GM12873 (cell line): ENCODE measurements at regions not wholly inside any gene's neighbourhood (a gene's known extent, or its start where the extent isn't known, plus 50 kb on each side); places are given as distances from the start of the nearest gene placed in this dataset.

Source experiments
- TF ChIP-seq, protein P1 (sequence below): IDR thresholded peaks from 2 replicates; pipeline ENCODE4 v1.5.1; 2012; ENCODE audit warnings: low read depth, mild to moderate bottlenecking, moderate library complexity, low read length, control low read depth; ENCODE audit not compliant: insufficient read depth; ENCODE audit errors: missing control alignments

DNA sequence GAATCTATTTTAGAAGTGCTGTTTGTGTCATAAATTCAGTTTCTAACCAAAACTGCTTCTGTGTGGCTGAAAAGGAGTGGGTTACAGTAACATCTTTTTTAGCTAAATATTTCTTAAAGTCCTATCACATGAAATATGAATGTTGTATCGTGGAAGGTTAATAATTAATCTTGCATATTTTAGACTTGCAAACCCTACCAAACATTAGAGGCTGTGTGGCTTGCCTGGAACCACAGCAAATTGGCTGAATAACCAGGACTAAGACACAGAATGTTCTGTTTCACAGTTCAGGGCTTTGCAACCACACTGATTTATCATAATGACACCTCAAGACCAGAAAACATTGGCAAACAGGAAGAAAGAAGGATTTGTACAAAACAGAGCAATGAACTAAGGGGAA is 208.9 kb upstream of the CNTNAP5 start:
- TF ChIP-seq, protein P1, sequence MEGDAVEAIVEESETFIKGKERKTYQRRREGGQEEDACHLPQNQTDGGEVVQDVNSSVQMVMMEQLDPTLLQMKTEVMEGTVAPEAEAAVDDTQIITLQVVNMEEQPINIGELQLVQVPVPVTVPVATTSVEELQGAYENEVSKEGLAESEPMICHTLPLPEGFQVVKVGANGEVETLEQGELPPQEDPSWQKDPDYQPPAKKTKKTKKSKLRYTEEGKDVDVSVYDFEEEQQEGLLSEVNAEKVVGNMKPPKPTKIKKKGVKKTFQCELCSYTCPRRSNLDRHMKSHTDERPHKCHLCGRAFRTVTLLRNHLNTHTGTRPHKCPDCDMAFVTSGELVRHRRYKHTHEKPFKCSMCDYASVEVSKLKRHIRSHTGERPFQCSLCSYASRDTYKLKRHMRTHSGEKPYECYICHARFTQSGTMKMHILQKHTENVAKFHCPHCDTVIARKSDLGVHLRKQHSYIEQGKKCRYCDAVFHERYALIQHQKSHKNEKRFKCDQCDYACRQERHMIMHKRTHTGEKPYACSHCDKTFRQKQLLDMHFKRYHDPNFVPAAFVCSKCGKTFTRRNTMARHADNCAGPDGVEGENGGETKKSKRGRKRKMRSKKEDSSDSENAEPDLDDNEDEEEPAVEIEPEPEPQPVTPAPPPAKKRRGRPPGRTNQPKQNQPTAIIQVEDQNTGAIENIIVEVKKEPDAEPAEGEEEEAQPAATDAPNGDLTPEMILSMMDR: no peak

DNA sequence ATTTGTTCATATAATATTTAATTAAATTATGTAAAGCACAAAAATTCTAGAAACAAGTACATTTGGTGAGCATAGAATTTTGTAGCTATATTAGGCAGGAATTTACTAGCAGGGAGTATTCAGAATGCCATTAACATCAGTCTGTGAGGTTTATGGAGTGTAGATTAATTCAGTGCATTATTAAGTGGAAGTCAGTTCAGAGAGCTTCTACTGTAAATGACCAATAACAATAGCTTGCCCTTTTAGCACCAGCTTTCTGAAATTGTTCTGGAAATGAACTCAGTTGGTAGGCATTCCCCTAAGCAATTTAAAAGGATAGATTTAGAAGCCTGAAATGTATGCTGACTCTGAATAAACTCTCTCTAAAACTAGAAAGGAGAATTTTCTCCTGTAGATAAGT is 208.2 kb upstream of the CNTNAP5 start:
- TF ChIP-seq, protein P1: no peak

DNA sequence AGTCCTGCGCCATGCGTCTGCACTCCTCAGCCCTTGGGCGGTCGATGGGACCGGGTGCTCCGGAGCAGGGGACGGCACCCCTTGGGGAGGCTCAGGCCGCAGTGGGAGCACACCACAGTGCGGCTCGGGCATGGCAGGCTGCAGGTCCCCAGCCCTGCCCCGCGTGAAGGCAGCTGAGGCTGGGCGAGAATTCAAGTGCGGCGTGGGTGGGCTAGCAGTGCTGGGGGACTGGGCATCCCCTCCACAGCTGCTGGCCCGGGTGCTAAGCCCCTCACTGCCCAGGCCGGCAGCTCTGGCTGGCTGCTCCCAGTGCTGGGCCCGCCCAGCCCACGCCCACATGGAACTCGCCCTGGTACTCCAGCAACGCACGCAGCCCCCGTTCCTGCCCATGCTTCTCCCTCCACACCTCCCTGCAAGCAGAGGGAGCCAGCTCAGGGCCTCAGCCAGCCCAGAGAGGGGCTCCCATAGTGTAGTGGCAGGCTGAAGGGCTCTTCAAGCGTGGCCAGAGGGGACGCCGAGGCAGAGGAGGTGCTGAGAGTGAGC is 198.3 kb upstream of the CNTNAP5 start:
- TF ChIP-seq, protein P1: no peak

DNA sequence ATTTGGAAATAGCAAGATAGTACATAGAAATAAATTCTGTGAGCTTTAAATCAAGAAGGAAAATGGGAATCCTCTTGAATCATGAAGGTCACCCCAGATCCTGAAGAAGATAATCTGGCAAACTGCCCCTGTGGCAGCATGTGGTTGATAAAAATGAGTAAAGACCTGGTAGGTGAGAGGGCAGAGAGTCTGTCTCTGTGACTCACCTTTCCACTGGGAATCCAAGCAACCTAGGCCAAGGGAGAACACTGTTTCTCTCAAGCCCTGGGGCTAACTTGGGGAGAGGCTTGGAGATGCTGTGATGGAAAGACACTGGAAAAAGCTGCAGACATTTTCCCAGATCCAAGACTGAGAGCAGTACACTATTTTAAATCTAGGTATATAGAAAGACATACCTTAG is 185.8 kb upstream of the CNTNAP5 start:
- TF ChIP-seq, protein P1: no peak

DNA sequence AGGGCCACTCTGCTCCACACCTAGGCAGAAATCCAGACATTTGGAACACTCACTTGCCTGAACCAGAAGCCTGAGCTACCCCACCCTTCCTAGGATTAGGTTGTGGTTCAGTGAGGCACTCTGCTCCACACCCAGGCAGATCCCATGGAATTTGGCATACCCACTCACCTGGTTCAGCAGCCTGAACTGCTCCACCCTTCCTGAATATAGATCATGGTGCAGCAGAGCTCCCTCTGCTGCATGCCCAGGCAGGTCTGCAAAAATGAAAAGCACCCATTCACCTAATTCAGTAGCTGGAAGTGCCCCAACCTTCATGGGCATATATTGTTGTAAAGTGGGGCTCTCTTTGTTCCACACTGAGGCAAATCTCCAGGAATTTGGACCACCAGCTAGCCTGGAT is 185.1 kb upstream of the CNTNAP5 start:
- TF ChIP-seq, protein P1: no peak

DNA sequence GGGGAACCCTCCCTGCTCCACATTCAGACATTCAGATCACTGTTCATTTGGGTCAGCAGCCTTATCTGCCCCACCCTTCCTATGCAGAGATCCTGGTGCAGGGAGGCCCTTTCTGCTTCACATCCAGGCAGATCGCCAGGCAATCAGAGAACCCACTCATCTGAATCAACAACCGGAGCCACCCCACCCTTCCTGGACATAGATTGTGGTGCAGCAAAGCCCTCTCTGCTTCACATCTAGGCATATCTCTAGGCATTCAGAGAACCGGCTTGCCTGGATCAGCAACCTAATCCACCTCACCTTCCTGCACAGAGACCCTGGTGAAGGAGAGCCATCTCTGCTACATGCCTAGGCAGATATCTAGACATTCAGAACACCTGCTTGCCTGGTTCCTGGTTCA is 184.5 kb upstream of the CNTNAP5 start:
- TF ChIP-seq, protein P1: no peak

DNA sequence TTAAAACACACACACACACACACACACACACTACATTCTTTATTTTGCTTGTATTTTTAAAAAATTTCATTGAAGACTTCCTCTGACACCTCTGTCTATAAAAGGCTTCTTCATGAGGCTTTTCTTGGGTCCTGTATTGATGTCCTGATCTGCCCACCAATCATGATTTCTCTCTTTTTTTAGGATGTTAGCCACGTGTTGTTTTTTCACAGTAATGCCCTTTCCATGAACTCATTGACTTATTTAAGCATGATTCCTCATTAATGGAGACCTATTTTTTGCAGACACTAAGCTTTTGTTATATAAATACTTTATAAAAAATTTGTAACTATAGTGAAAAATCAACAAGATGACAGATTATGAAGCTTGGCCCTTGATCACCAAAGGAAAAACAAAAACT is 173.8 kb upstream of the CNTNAP5 start:
- TF ChIP-seq, protein P1: no peak
